GM20000 (cell line): ENCODE measurements at regions not wholly inside any gene's neighbourhood (a gene's known extent, or its start where the extent isn't known, plus 50 kb on each side); places are given as distances from the start of the nearest gene placed in this dataset.

ENCODE experiments used
- DNase-seq: peaks from one replicate; pipeline ENCODE4 v3.0.0; 2012; ENCODE audit warnings: low spot score
- CTCF ChIP-seq: IDR thresholded peaks from 2 replicates; pipeline ENCODE4 v1.5.1; 2012; ENCODE audit warnings: mild to moderate bottlenecking, control low read depth; ENCODE audit errors: extremely low read depth, missing control alignments

GRCh38 chr4:26105337-26105736 lies 191.3 kb downstream of the SMIM20 start:
- DNase-seq = no peak
- no peak for TF ChIP-seq CTCF

- TF ChIP-seq CTCF = no peak
- DNase-seq = no peak
Measured at GRCh38 chr4:26105815-26106699, 192.0 kb downstream of the SMIM20 start.

DNA sequence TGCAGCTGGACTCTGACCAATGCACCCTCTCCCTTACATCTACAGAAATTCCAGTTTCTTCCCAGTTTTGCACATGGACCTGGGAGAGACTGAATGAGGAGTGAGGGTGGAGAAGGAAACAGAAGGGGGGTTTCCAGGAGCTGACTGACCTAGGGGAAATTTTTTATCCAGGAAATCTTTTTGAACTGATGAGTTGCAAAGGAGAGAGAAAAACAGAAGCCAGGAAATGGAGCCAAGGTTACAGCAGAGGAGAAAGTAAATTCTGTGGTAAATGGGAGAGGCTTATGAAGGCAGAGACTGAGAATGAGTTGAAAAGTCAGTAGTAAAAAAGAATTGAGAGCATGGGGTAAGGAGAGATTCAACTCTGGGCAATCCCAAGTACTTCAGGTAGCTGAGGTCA lies 192.8 kb downstream of the SMIM20 start:
- no peak for DNase-seq
- TF ChIP-seq CTCF = no peak

DNA sequence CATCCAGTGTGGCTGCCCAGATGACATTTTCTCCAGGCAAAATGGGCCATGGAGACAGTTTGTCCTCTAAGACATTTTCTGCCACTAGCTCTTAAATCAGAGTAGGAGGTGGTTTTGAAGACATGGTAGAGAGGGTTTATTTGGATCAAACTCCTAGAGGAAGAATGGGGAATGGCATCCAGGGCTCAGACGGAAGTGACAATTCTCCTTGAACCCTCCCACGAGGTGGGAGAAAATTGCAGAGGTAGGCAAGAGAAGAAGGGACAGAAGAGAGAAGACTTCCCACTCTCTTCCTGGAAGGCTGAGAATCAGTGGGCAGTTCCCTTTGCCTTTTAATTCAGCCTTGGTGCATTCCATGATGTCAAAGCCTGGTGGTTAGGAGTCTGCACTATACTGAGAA lies 194.0 kb downstream of the SMIM20 start:
- no peak for TF ChIP-seq CTCF
- no peak for DNase-seq

- no peak for DNase-seq
- TF ChIP-seq CTCF = no peak
Measured at GRCh38 chr4:26110493-26110892, 196.5 kb downstream of the SMIM20 start.

DNA sequence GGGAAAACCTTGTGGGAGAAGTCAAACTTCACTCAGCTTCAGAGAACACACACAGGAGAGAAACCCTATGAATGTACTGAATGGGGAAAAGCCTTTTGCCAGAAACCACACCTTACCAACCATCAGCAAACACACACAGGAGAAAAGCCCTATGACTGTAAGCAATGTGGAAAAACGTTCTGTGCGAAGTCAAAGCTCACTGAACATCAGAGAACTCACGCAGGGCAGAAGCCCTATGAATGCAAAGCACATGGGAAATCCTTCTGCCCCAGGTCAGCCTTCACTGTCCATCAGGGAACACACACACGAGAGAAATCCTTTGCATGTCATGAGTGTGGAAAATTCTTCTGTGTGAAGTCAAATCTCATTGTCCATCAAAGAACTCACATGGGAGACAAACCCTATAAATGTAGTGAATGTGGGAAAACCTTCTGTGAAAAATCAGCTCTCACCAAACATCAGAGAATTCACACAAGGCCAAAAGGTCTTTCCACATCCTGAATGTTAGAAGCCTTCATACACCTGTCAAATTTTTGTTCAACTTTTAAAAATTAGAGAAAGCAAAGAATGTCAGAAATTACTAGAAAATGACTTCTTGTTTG lies 199.4 kb downstream of the SMIM20 start:
- DNase-seq = no peak
- no peak for TF ChIP-seq CTCF

GRCh38 chr4:26116057-26116456 lies 202.0 kb downstream of the SMIM20 start:
- TF ChIP-seq CTCF = no peak
- no peak for DNase-seq
